ENCODE measurements at regions not wholly inside any gene's neighbourhood (a gene's known extent, or its start where the extent isn't known, plus 50 kb on each side); places are given as distances from the start of the nearest gene placed in this dataset.
"Not testable (repeated sequence)": the region's sequence is repeated elsewhere in the genome, so short reads cannot be mapped to it uniquely, and the experiment has no call there.

DNA sequence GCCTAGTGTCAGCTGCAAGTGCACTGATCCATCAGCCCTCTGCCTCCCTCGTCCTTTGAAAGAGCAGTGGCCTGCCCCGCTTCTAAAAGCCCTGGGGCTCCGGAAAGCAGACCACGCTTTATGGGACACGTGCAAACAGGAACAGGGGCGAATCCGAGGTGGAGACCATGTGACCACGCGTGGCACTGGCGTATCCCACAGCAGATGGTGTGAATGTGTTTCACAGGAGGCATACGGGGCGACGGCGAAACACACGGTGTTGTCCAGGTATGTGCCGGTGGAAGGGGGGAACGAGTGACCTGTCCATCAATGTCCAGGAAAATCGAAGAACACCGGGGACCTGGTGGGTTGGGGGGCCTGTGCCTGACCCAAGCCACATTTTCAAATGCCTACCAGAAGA is 201.6 kb downstream of the ZNF716 start:
- TF ChIP-seq, protein P1, sequence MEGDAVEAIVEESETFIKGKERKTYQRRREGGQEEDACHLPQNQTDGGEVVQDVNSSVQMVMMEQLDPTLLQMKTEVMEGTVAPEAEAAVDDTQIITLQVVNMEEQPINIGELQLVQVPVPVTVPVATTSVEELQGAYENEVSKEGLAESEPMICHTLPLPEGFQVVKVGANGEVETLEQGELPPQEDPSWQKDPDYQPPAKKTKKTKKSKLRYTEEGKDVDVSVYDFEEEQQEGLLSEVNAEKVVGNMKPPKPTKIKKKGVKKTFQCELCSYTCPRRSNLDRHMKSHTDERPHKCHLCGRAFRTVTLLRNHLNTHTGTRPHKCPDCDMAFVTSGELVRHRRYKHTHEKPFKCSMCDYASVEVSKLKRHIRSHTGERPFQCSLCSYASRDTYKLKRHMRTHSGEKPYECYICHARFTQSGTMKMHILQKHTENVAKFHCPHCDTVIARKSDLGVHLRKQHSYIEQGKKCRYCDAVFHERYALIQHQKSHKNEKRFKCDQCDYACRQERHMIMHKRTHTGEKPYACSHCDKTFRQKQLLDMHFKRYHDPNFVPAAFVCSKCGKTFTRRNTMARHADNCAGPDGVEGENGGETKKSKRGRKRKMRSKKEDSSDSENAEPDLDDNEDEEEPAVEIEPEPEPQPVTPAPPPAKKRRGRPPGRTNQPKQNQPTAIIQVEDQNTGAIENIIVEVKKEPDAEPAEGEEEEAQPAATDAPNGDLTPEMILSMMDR (IDR thresholded peaks at IDR 0.05), result not testable (repeated sequence)
- TF ChIP-seq EZH2 (IDR thresholded peaks at IDR 0.05), result not testable (repeated sequence)
